ENCODE measurements at regions not wholly inside any gene's neighbourhood (a gene's known extent, or its start where the extent isn't known, plus 50 kb on each side); places are given as distances from the start of the nearest gene placed in this dataset.

- no peak for DNase-seq
Measured at GRCh38 chr13:22137361-22138050, 466.6 kb downstream of the FGF9 start.

GRCh38 chr13:22138947-22139346 lies 468.1 kb downstream of the FGF9 start:
- no peak for DNase-seq

- no peak for DNase-seq
Measured at GRCh38 chr13:22141716-22142115, 470.8 kb downstream of the FGF9 start.

GRCh38 chr13:22143671-22144070 lies 472.8 kb downstream of the FGF9 start:
- DNase-seq, result no peak

- DNase-seq, result no peak
Measured at GRCh38 chr13:22144806-22145205, 473.9 kb downstream of the FGF9 start.

- DNase-seq, result no peak
Measured at GRCh38 chr13:22148187-22148586, 477.3 kb downstream of the FGF9 start.

GRCh38 chr13:22152751-22153150 lies 481.9 kb downstream of the FGF9 start:
- no peak for DNase-seq

- DNase-seq, result no peak
Measured at GRCh38 chr13:22154041-22154440, 483.2 kb downstream of the FGF9 start.

GRCh38 chr13:22161871-22162270 lies 491.0 kb downstream of the FGF9 start:
- peak; percentile 10 for DNase-seq

GRCh38 chr13:22162889-22163288 lies 492.0 kb downstream of the FGF9 start:
- peak; percentile 19 for DNase-seq

GRCh38 chr13:22168437-22169190 lies 497.7 kb downstream of the FGF9 start:
- DNase-seq, result no peak

- DNase-seq, result no peak
Measured at GRCh38 chr13:22169473-22169872, 498.6 kb downstream of the FGF9 start.

GRCh38 chr13:22173610-22174009 lies 502.7 kb downstream of the FGF9 start:
- no peak for DNase-seq

- no peak for DNase-seq
Measured at GRCh38 chr13:22175241-22175640, 504.4 kb downstream of the FGF9 start.

- DNase-seq, result no peak
Measured at GRCh38 chr13:22175815-22176214, 504.9 kb downstream of the FGF9 start.

- DNase-seq, result no peak
Measured at GRCh38 chr13:22176968-22177520, 506.2 kb downstream of the FGF9 start.

GRCh38 chr13:22178878-22179277 lies 508.0 kb downstream of the FGF9 start:
- DNase-seq, result no peak

- peak; percentile 4 for DNase-seq
Measured at GRCh38 chr13:22187329-22187728, 516.5 kb downstream of the FGF9 start.

- no peak for DNase-seq
Measured at GRCh38 chr13:22189176-22190048, 518.5 kb downstream of the FGF9 start.

GRCh38 chr13:22193070-22193469 lies 522.2 kb downstream of the FGF9 start:
- DNase-seq, result no peak

- DNase-seq, result no peak
Measured at GRCh38 chr13:22194106-22194805, 523.4 kb downstream of the FGF9 start.

- DNase-seq, result no peak
Measured at GRCh38 chr13:22195726-22196125, 524.9 kb downstream of the FGF9 start.

- DNase-seq, result no peak
Measured at GRCh38 chr13:22196777-22197176, 525.9 kb downstream of the FGF9 start.
